Body of pancreas (tissue), 4 donors: ENCODE measurements at regions not wholly inside any gene's neighbourhood (a gene's known extent, or its start where the extent isn't known, plus 50 kb on each side); places are given as distances from the start of the nearest gene placed in this dataset.

Source experiments
- ATAC-seq: fragments of 150-250 bp; one replicate; pipeline ENCODE4 v1.9.1; 2016
- DNase-seq, 4 donors: peaks; one replicate each; pipeline ENCODE4 v3.0.0-alpha.2; 2019
- H3K27ac ChIP-seq, 4 donors: fragments of 200-600 bp; sonication (generic); 1 replicate in 3 of 4; 2 replicates in 1 of 4; pipeline versions ENCODE4 v1.5.1 to v1.6.1; 2016 to 2019; ENCODE audit warnings: mild to moderate bottlenecking in 1 of 4, mixed read lengths in 1 of 4, moderate library complexity in 1 of 4
- H3K27me3 ChIP-seq, 2 donors: fragments of 200-600 bp; sonication (generic); one replicate each; pipeline ENCODE4 v1.6.0; 2016; ENCODE audit warnings: mild to moderate bottlenecking in 1 of 2
- H3K36me3 ChIP-seq, 2 donors: fragments of 200-600 bp; sonication (generic); replicated peaks in 1 of 2; 2 replicates each; pipeline ENCODE4 v1.5.1; 2016; ENCODE audit warnings: low read depth in 2 of 2; ENCODE audit not compliant: insufficient read depth in 1 of 2
- H3K4me1 ChIP-seq: fragments of 200-600 bp; sonication (generic); one replicate; pipeline ENCODE4 v1.6.0; 2016
- H3K4me3 ChIP-seq, 2 donors: fragments of 200-600 bp; sonication (generic); 1 replicate in 1 of 2; 2 replicates in 1 of 2; pipeline ENCODE4 v1.5.1; 2016 to 2019
- H3K9me3 ChIP-seq, 3 donors: fragments of 200-600 bp; sonication (generic); 1 replicate in 2 of 3; 2 replicates in 1 of 3; pipeline ENCODE4 v1.5.1; 2016
- POLR2A ChIP-seq, 3 donors: fragments of 450-650 bp; IDR thresholded peaks; one replicate each; pipeline ENCODE4 v1.6.1; 2016; ENCODE audit warnings: antibody characterized with exemption in 3 of 3, mild to moderate bottlenecking in 2 of 3
- WGBS, 2 donors: methylation state at CpG; one replicate each; pipeline ENCODE4 v1.1.5; 2017; 5-methylcytosine and 5-hydroxymethylcytosine counted together
- intact Hi-C: fragments of 100-400 bp; cut with DNase I; formaldehyde crosslinking; loops from one replicate; pipeline ENCODE4 v1.15.1; 2023
- TF ChIP-seq, protein P1 (sequence below), 7 experiments: fragments of 450-650 bp in 4 of 7; fragments of 200-600 bp in 3 of 7; sonication (generic) in 3 of 7; IDR thresholded peaks; one replicate each; pipeline ENCODE4 v1.5.1; 2016 to 2019; ENCODE audit warnings: antibody characterized with exemption in 7 of 7

DNA sequence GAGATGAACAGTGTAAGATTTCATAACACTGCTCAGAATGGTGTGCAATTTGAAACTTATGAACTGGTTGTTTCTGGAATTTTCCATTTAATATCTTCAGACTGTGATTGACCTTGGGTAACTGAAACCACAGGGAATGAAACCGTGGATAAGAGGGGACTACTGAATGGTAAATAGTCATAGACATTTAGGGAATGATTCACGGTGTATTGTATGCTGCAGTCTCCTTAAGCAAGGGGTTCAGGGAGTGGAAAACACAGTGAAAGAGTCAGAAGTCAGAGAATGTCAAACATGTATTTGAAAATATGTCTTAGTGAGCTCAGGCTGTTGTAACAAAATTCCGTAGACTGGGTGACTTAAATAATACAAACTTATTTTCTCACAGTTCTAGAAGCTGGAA lies 398.2 kb upstream of the DIPK2B start:
- Histone ChIP-seq H3K27me3 (no peaks in the 10 kb centered on the region), H3K27ac (no peak overlapping the region), H3K4me3 (no peak overlapping the region), H3K4me1 (no peaks in the 10 kb centered on the region), H3K36me3 (no peaks in the 10 kb centered on the region), H3K9me3 (no peaks in the 10 kb centered on the region)
- intact Hi-C loops: no loop called here
- WGBS, 2 donors: 66 to 67% methylated on average over 3 of the region's 3 CpGs
- DNase-seq: no peak
- TF ChIP-seq POLR2A (IDR thresholded peaks at IDR 0.05): no peak
- TF ChIP-seq, protein P1, sequence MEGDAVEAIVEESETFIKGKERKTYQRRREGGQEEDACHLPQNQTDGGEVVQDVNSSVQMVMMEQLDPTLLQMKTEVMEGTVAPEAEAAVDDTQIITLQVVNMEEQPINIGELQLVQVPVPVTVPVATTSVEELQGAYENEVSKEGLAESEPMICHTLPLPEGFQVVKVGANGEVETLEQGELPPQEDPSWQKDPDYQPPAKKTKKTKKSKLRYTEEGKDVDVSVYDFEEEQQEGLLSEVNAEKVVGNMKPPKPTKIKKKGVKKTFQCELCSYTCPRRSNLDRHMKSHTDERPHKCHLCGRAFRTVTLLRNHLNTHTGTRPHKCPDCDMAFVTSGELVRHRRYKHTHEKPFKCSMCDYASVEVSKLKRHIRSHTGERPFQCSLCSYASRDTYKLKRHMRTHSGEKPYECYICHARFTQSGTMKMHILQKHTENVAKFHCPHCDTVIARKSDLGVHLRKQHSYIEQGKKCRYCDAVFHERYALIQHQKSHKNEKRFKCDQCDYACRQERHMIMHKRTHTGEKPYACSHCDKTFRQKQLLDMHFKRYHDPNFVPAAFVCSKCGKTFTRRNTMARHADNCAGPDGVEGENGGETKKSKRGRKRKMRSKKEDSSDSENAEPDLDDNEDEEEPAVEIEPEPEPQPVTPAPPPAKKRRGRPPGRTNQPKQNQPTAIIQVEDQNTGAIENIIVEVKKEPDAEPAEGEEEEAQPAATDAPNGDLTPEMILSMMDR (IDR thresholded peaks at IDR 0.05): no peak
- ATAC-seq: no peak

DNA sequence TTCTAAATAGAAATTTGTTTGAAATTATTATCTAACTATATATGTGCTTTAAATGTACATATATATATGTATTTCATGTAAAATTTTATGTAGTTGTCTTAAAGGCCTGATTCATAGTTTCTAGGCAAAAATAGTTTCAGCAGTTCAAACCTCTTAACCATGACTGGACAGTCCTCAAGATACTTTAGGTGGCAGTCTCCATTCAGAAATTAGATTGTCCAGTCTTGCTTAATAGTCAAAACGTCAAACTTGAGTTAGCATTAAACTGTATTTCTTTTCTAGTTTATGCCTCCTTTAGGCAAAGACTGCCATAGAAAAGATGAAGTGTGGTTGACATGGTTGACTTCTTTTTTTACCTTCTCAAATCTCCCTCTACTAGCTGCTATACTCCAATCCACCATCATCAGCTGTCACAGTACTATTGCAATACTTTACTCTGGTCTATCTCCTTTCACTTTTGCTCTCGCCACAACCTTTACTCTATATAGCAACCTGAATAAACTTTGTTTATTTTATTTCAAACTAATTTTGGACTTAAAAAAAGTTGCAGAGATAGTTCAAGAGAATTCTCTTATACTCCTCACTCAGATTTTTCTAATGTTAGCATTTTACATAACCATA lies 395.6 kb upstream of the DIPK2B start:
- TF ChIP-seq POLR2A (IDR thresholded peaks at IDR 0.05): no peak
- TF ChIP-seq, protein P1 (IDR thresholded peaks at IDR 0.05): no peak
- ATAC-seq: no peak
- intact Hi-C loops: no loop called here
- no peaks in the 10 kb centered on the region for H3K27me3 ChIP-seq
- H3K27ac ChIP-seq: no peak overlapping the region
- WGBS, 2 donors: 46 to 54% methylated on average over 2 of the region's 2 CpGs
- H3K9me3 ChIP-seq: no peaks in the 10 kb centered on the region
- H3K4me1 ChIP-seq: no peaks in the 10 kb centered on the region
- H3K4me3 ChIP-seq: no peak overlapping the region
- no peaks in the 10 kb centered on the region for H3K36me3 ChIP-seq
- DNase-seq: no peak

DNA sequence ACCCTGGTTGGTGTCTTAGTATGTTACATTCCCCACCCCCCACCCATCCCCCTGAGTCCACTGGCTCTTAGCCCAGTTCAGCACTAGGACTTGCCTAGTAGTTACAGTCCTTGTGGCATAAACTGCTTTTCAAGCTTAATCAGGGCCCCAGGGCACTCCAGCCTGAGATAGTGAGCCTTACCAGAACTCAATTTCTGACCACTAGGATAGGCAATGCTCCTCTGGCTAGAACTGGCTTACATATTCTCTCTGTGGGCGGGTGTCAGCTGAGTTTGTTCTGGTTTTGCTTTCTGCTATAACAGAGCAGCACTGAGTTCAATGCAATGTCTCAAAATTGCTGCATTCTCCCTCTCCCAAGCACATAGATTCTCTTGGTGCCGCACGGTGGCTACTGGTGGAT lies 391.4 kb upstream of the DIPK2B start:
- DNase-seq (no peak), ATAC-seq (no peak)
- TF ChIP-seq POLR2A (IDR thresholded peaks at IDR 0.05): no peak
- TF ChIP-seq, protein P1 (IDR thresholded peaks at IDR 0.05): no peak
- 86 to 88% methylated on average over 2 to 3 of the region's 3 CpGs for WGBS, 2 donors
- intact Hi-C loops: no loop called here
- Histone ChIP-seq H3K27ac (no peak overlapping the region), H3K4me1 (no peaks in the 10 kb centered on the region), H3K4me3 (no peak overlapping the region), H3K27me3 (no peaks in the 10 kb centered on the region), H3K9me3 (no peaks in the 10 kb centered on the region), H3K36me3 (no peaks in the 10 kb centered on the region)

DNA sequence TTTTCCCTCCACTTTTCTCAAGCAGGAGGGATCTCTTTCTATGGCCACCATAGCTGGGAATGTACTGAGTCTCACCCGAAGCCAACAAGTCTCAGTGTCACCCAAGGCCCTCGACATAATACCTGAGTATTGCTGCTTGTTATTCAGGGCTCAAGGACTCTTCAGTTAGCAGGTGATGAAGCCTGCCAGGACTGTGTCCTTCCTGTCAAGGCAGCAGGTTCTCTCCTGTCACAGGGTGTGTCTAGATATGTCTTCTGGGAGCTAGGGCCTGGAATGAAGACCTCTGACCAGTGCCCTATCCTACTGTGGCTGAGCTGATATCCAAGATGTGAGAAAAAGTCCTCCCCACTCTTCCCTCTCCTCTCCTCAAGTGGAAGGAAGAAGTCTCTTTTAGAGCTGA lies 391.0 kb upstream of the DIPK2B start:
- WGBS, 2 donors: 47 to 69% methylated on average over 2 of the region's 2 CpGs
- TF ChIP-seq, protein P1 (IDR thresholded peaks at IDR 0.05): no peak
- no peak for TF ChIP-seq POLR2A (IDR thresholded peaks at IDR 0.05)
- no peak overlapping the region for H3K27ac ChIP-seq
- no peak overlapping the region for H3K4me3 ChIP-seq
- H3K27me3 ChIP-seq: no peaks in the 10 kb centered on the region
- no peaks in the 10 kb centered on the region for H3K9me3 ChIP-seq
- no peaks in the 10 kb centered on the region for H3K4me1 ChIP-seq
- DNase-seq (no peak), ATAC-seq (no peak)
- intact Hi-C loops: no loop called here
- H3K36me3 ChIP-seq: no peaks in the 10 kb centered on the region

DNA sequence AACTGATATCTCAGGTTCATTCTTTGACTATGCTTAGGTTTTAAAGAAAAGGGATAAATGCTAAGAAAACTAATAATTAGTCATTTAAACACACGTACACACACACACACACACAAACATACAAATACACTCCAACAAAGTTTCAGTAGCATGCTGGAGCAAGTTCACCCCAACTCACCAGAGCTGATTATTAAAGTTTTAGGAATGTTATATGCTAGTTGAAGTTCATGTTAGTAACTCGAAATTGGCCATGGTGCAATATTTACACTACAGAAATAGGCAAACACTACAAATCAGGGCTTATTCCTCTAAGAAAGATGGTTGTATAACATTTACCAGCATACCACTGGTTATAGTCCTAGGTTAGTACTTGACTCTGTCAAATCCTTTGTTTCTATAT lies 384.0 kb upstream of the DIPK2B start:
- H3K4me1 ChIP-seq: no peaks in the 10 kb centered on the region
- H3K36me3 ChIP-seq: no peaks in the 10 kb centered on the region
- H3K27me3 ChIP-seq: no peaks in the 10 kb centered on the region
- no peak for DNase-seq
- intact Hi-C loops: no loop called here
- WGBS, 2 donors: 40 to 43% methylated on average over 2 of the region's 2 CpGs
- no peak overlapping the region for H3K4me3 ChIP-seq
- ATAC-seq: no peak
- TF ChIP-seq, protein P1 (IDR thresholded peaks at IDR 0.05): no peak
- TF ChIP-seq POLR2A (IDR thresholded peaks at IDR 0.05): no peak
- H3K9me3 ChIP-seq: no peaks in the 10 kb centered on the region
- no peak overlapping the region for H3K27ac ChIP-seq
